GM12892 (cell line): ENCODE measurements at regions not wholly inside any gene's neighbourhood (a gene's known extent, or its start where the extent isn't known, plus 50 kb on each side); places are given as distances from the start of the nearest gene placed in this dataset.

ENCODE experiments used
- POLR2A ChIP-seq: IDR thresholded peaks from 2 replicates; pipeline ENCODE4 v1.6.1; 2011; ENCODE audit warnings: low read depth, low read length, control low read depth
- POLR2AphosphoS5 ChIP-seq: IDR thresholded peaks from 2 replicates; pipeline ENCODE4 v1.6.1; 2011; ENCODE audit warnings: low read depth, low read length, control low read depth
- TAF1 ChIP-seq: IDR thresholded peaks from 2 replicates; pipeline ENCODE4 v1.6.1; 2011; ENCODE audit warnings: low read depth, mild to moderate bottlenecking, control low read depth, low read length, borderline replicate concordance

DNA sequence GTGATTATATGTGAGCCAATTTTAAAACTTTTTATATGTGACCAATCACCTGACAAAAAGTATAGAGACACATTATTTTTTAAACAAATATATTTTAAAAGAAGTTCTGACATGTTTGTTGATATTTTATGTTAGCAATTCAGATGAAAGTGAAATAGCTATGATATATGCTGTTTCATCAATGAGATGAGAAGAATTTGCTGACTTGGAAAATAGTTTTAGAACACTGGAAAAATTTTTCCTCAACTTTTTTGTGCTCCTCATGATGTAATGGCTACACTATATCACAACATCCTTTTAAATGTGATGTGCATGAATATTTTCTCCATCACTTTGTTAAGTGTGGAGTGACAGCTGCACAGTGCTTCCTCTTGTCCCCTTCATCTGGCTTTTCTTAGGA is 434.0 kb downstream of the PLCL1 start:
- TF ChIP-seq POLR2A: no peak
- TF ChIP-seq POLR2AphosphoS5: no peak
- no peak for TF ChIP-seq TAF1
